D721Med (cell line): ENCODE measurements at regions not wholly inside any gene's neighbourhood (a gene's known extent, or its start where the extent isn't known, plus 50 kb on each side); places are given as distances from the start of the nearest gene placed in this dataset.

Experiments
- DNase-seq: peaks from one replicate; pipeline ENCODE4 v3.0.0; 2011; ENCODE audit warnings: low spot score; ENCODE audit not compliant: insufficient read length
- FAIRE-seq: peaks from 2 replicates; lab custom pipeline; 2011; peaks lifted over from hg19 to GRCh38; lab: Jason Lieb, UNC
- TF ChIP-seq, protein P1 (sequence below): IDR thresholded peaks from 2 replicates; pipeline ENCODE4 v1.5.1; 2012; ENCODE audit warnings: mild to moderate bottlenecking, control low read depth; ENCODE audit not compliant: insufficient read depth; ENCODE audit errors: missing control alignments

DNA sequence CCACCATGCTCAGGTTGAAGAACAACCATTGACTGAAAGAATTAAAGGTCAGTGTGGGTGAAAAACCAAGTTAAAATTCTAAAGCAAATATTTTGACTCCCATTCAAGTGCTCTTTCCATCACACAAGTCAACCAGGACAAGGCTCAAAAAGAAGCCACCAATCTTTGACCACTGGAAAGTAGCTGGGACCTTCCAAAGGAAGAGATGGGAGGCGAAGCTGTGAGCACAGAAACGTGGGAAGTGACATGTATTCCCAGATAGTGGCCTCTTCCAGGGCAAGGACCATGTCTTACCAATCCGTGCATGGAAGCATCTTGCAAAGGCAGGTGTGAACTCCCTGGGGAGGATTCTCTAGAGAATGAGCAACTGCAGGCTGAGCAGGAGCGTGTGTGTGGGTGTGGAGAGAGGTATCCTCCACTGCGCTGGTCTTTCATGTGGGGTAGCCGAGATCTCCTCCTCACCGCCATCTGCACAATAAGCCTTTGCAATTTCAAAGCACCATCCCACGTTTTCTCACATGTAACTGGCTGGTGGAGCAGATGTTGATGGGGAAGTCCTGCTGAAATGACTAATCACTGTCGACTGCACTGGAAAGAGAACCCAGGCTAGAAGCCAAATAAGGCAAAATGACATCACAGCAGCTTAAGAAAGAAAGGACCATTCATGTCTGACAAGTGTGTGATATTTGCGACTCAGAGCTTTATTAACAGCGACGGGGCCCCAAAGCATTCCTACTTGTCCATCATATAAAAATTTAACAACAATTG, 189.4 kb upstream of the RREB1 start:
- TF ChIP-seq, protein P1, sequence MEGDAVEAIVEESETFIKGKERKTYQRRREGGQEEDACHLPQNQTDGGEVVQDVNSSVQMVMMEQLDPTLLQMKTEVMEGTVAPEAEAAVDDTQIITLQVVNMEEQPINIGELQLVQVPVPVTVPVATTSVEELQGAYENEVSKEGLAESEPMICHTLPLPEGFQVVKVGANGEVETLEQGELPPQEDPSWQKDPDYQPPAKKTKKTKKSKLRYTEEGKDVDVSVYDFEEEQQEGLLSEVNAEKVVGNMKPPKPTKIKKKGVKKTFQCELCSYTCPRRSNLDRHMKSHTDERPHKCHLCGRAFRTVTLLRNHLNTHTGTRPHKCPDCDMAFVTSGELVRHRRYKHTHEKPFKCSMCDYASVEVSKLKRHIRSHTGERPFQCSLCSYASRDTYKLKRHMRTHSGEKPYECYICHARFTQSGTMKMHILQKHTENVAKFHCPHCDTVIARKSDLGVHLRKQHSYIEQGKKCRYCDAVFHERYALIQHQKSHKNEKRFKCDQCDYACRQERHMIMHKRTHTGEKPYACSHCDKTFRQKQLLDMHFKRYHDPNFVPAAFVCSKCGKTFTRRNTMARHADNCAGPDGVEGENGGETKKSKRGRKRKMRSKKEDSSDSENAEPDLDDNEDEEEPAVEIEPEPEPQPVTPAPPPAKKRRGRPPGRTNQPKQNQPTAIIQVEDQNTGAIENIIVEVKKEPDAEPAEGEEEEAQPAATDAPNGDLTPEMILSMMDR = no peak
- DNase-seq (no peak), FAIRE-seq (no peak)

DNA sequence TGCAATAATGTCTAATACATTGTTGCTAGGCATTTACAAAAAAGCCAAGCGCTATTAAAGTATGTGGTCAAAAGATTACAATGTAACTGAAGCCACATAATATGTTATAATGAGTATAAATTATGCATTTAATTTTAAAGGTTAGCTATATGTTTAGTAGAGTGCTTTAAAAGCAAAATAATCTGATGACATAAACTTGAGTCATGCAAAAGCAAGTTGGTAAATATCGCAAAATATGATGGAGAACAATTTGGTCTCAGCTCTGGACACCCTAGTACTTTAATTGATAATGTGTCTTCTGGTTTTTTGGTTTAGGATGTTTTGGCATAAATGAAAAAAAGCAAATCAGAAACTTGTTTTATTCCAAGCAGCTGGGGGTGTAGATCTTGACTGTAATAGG, 188.6 kb upstream of the RREB1 start:
- TF ChIP-seq, protein P1 = no peak
- FAIRE-seq (no peak), DNase-seq (no peak)

DNA sequence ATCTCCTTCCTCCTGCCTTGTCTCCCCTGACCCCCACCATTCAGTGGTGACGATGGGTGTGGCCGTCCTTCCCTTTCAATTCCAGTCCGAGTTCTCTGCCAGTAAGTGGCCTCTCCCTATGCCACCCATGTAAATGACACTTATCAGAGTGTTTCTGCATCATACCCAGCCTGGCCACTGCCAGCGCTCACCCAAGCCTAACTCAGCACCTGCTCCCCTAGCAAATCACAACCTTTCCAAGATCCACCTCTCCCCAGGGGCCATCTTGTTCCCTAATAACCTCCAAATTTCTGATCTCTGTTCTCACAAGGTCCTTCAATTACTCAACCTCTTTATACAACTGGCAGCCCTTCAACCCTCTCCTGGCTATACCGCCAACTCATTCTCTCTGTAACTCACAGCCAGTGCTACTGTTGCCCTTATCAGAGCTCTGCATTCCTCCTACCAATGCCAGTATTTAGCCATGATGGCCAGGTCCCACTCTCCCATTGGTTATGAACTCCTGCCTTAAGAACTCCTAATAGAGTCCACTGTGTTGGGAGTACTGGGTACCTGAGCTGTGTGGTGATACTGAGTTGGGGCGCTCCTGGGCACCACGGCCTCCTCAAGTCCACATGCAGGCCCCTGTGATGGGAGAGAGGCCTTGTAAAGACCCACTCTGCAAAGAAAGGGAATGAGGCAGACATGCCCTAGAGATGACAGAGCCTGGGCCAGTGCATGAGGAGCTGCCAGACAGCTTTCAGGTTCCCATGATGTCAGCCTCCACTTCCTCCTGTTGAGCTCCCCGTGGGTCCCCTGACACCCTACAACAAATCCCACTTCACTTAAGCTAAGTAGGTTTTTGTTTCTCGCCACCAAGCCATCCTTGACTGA, 187.4 kb upstream of the RREB1 start:
- DNase-seq (no peak), FAIRE-seq (no peak)
- TF ChIP-seq, protein P1 = no peak

DNA sequence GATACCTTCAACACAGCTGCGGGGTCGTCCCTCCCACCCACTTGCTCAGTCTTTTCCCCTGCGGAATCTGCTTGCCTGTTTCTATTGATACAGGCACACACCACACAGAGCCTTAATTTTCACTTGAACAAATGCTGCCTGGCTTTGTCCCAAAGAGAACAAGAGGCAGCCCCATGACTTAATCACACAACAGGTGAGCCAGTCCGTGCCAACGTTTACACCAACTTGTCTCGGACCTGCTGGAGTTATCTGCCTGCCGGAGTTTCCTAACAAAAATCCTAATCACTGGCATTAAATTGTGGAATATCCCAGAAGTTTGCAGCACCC, 186.8 kb upstream of the RREB1 start:
- FAIRE-seq (no peak), DNase-seq (no peak)
- TF ChIP-seq, protein P1 = no peak

DNA sequence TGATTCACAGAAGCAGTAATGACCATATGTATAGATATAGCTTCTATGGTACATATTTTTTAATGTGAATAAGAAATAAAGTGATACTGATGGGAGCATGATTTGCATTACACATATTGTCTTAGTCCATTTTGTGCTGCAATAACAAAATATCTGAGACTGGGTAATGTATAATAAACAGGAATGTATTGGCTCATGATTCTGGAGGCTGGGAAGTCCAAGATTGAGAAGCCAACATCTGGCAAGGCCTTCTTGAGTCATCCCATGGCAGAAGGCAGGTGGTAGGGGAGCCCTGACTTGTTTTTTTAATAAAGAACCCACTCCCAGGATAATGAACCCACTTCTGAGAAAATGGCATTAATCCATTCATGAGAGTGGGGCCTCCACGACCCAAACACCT, 185.6 kb upstream of the RREB1 start:
- no peak for FAIRE-seq
- TF ChIP-seq, protein P1 = no peak

DNA sequence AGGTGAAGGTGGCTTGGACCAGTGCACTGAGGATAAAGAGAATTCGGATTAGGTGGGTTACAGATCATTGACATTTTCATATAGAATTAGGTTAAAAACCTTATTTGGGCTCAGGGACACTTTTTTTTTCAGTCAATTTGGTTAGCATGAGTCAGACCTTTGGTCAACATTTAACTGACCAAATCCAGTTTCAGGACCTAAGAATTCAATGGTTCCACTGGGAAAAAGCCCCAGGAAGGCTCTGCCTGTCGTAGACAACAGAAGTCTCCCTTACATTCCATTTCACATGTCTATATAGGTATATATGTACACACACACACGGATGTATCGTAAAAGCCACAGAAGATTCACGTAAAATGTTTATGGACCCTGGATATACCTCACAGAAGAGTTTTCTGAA, 184.2 kb upstream of the RREB1 start:
- DNase-seq (no peak), FAIRE-seq (no peak)
- TF ChIP-seq, protein P1 = no peak

More for the DNA sequence above, 185.6 kb upstream of the RREB1 start:
- DNase-seq = no peak
